Endothelial cell (in vitro differentiated cells): ENCODE measurements at regions not wholly inside any gene's neighbourhood (a gene's known extent, or its start where the extent isn't known, plus 50 kb on each side); places are given as distances from the start of the nearest gene placed in this dataset.

ENCODE experiments used
- DNase-seq: peaks from one replicate; pipeline ENCODE4 v3.0.0; 2021; ENCODE audit warnings: low spot score
- H3K27ac Mint-ChIP-seq: one replicate; pipeline ENCODE4 v1.8.0; 2021; ENCODE audit warnings: mixed read lengths, inconsistent platforms; ENCODE audit not compliant: unreplicated experiment
- H3K27me3 Mint-ChIP-seq: one replicate; pipeline ENCODE4 v1.8.0; 2021; ENCODE audit warnings: mild to moderate bottlenecking, moderate library complexity, mixed read lengths, inconsistent platforms; ENCODE audit not compliant: unreplicated experiment
- H3K36me3 Mint-ChIP-seq: one replicate; pipeline ENCODE4 v1.8.0; 2021; ENCODE audit warnings: mild to moderate bottlenecking, low read depth, mixed read lengths, inconsistent platforms; ENCODE audit not compliant: unreplicated experiment
- H3K4me1 Mint-ChIP-seq: one replicate; pipeline ENCODE4 v1.8.0; 2021; ENCODE audit warnings: mild to moderate bottlenecking, mixed read lengths, inconsistent platforms; ENCODE audit not compliant: unreplicated experiment
- H3K4me3 Mint-ChIP-seq: one replicate; pipeline ENCODE4 v1.8.0; 2021; ENCODE audit warnings: mild to moderate bottlenecking, mixed read lengths, inconsistent platforms; ENCODE audit not compliant: unreplicated experiment
- H3K9me3 Mint-ChIP-seq: one replicate; pipeline ENCODE4 v1.8.0; 2021; ENCODE audit warnings: mixed read lengths, inconsistent platforms; ENCODE audit not compliant: unreplicated experiment
- TF ChIP-seq, protein P1 (sequence below): fragments of 200-600 bp; sonication (generic); IDR thresholded peaks from one replicate; pipeline ENCODE4 v1.5.0; 2021; ENCODE audit warnings: antibody characterized with exemption; ENCODE audit not compliant: unreplicated experiment

DNA sequence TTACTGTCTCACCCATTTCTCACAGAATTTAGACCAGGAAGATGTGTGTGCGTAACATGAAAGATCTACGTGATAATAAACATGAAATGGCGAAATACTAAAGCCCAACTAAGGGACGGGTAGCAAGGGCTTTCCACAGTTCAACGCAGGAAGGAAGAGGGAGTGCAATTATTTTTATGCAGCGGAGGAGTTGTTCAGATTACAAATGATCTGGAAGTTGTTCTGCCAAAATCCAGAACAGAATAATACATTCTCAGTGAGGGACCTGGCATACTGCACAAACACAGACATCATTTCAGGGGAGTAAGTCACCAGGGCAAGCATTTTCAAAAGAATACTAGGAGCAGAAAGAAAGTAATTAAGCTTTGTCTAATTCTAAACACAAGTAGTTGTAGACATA lies 133.6 kb upstream of the RAP2B start:
- H3K27me3 Mint-ChIP-seq, result no peaks in the 10 kb centered on the region
- TF ChIP-seq, protein P1, sequence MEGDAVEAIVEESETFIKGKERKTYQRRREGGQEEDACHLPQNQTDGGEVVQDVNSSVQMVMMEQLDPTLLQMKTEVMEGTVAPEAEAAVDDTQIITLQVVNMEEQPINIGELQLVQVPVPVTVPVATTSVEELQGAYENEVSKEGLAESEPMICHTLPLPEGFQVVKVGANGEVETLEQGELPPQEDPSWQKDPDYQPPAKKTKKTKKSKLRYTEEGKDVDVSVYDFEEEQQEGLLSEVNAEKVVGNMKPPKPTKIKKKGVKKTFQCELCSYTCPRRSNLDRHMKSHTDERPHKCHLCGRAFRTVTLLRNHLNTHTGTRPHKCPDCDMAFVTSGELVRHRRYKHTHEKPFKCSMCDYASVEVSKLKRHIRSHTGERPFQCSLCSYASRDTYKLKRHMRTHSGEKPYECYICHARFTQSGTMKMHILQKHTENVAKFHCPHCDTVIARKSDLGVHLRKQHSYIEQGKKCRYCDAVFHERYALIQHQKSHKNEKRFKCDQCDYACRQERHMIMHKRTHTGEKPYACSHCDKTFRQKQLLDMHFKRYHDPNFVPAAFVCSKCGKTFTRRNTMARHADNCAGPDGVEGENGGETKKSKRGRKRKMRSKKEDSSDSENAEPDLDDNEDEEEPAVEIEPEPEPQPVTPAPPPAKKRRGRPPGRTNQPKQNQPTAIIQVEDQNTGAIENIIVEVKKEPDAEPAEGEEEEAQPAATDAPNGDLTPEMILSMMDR, result no peak
- no peaks in the 10 kb centered on the region for H3K4me1 Mint-ChIP-seq
- no peak overlapping the region for H3K4me3 Mint-ChIP-seq
- no peaks in the 10 kb centered on the region for H3K9me3 Mint-ChIP-seq
- DNase-seq, result no peak
- H3K27ac Mint-ChIP-seq, result no peak overlapping the region
- no peaks in the 10 kb centered on the region for H3K36me3 Mint-ChIP-seq

GRCh38 chr3:153029350-153029749 lies 132.7 kb upstream of the RAP2B start:
- H3K27me3 Mint-ChIP-seq, result no peaks in the 10 kb centered on the region
- H3K9me3 Mint-ChIP-seq, result no peaks in the 10 kb centered on the region

DNA sequence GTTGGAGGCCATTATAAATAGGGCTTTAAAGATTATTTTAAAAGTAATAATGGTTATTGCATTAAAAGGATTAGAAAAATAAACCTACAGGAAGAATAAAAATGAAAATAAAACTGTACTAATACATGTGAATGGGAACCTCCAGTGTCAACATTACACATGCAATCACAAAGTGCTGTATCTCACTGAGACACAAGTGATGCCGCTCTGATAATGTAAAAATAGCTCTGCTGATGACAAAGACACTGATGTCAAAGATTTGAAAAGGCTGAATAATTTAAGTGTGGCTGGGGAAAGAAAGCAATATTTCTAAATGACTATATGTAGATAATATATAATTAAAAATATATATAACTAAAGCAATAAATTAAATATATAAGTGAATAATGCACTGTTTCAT lies 129.1 kb upstream of the RAP2B start:
- no peaks in the 10 kb centered on the region for H3K27me3 Mint-ChIP-seq
- TF ChIP-seq, protein P1, result no peak
- no peaks in the 10 kb centered on the region for H3K9me3 Mint-ChIP-seq
- DNase-seq, result no peak
- H3K4me3 Mint-ChIP-seq, result no peak overlapping the region
- no peaks in the 10 kb centered on the region for H3K4me1 Mint-ChIP-seq
- no peak overlapping the region for H3K27ac Mint-ChIP-seq
- H3K36me3 Mint-ChIP-seq, result no peaks in the 10 kb centered on the region

More at GRCh38 chr3:153029350-153029749, 132.7 kb upstream of the RAP2B start:
- Mint-ChIP-seq H3K4me3 (no peak overlapping the region), H3K36me3 (no peaks in the 10 kb centered on the region), H3K4me1 (no peaks in the 10 kb centered on the region), H3K27ac (no peak overlapping the region)
- TF ChIP-seq, protein P1, result no peak
- DNase-seq, result no peak

GRCh38 chr3:153036846-153037245 lies 125.2 kb upstream of the RAP2B start:
- H3K27ac Mint-ChIP-seq, result no peak overlapping the region
- no peak for DNase-seq
- H3K27me3 Mint-ChIP-seq, result no peaks in the 10 kb centered on the region
- no peaks in the 10 kb centered on the region for H3K36me3 Mint-ChIP-seq
- TF ChIP-seq, protein P1, result no peak
- no peak overlapping the region for H3K4me3 Mint-ChIP-seq
- H3K9me3 Mint-ChIP-seq, result no peaks in the 10 kb centered on the region
- no peaks in the 10 kb centered on the region for H3K4me1 Mint-ChIP-seq

DNA sequence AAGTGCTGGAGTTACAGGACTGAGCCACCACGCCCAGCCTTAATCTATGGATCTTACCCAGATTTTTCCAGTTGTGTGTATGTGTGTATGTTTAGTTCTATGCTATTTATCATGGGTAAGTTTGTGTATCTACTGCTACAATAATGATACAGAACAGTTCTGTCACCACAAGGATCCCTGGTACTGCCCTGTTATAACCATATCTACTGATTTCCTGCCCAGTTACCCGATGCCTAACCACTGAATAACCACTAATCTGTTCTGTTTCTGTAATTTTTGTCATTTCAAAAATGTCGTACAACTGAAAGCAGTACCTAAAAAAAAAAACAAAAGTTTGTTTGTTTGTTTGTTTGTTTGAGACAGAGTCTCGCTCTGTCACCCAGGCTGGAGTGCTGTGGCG lies 123.7 kb upstream of the RAP2B start:
- H3K27ac Mint-ChIP-seq, result no peak overlapping the region
- H3K36me3 Mint-ChIP-seq, result no peaks in the 10 kb centered on the region
- DNase-seq, result no peak
- no peaks in the 10 kb centered on the region for H3K4me1 Mint-ChIP-seq
- H3K4me3 Mint-ChIP-seq, result no peak overlapping the region
- no peaks in the 10 kb centered on the region for H3K9me3 Mint-ChIP-seq
- H3K27me3 Mint-ChIP-seq, result no peaks in the 10 kb centered on the region
- TF ChIP-seq, protein P1, result no peak
